Muscle of back (tissue), 3 donors: ENCODE measurements at regions not wholly inside any gene's neighbourhood (a gene's known extent, or its start where the extent isn't known, plus 50 kb on each side); places are given as distances from the start of the nearest gene placed in this dataset.
"Not testable (repeated sequence)": the region's sequence is repeated elsewhere in the genome, so short reads cannot be mapped to it uniquely, and the experiment has no call there.

Experiments used
- DNase-seq, 3 donors: peaks; one replicate each; pipeline versions ENCODE4 v3.0.0 to v3.0.0-alpha.2; 2013

- peak in 1 of 3 donors; percentile 41 for DNase-seq
These were observed 441.9 kb upstream of the PIK3R1 start for GRCh38 chr5:67773411-67774266.

- no peak for DNase-seq
These were observed 443.8 kb upstream of the PIK3R1 start for GRCh38 chr5:67771791-67772190.

GRCh38 chr5:67771221-67771620, 444.3 kb upstream of the PIK3R1 start:
- DNase-seq = no peak

DNA sequence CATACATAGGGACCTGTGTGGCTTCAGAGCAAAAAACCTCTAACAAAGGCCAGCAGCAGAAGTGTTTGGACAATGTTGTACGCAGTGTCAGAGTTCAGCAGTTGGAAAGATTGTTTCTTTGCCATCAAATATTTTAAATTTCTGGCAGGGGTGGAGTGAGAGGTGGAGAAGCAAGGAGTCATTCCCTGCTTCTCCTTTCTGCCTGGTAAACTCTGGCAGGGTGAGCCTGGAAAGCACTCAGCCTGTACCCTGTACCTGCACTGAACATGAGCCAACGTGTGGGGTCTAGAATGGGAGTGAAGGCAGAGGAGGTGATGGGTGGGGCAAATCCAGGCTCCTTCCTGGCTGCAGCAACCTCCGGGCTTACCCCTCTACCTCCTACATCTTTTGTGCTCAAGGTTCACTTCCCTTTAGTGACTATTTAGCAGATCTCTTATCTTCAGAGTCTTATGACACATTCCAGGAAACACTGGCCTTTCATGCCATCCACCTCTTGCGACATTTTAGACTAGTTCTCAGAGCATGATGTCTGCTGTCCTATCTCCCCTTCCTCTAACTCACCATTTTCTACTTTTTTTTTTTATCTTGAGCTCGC, 445.0 kb upstream of the PIK3R1 start:
- no peak for DNase-seq

GRCh38 chr5:67765697-67766096, 449.9 kb upstream of the PIK3R1 start:
- no peak for DNase-seq

- DNase-seq = not testable (repeated sequence)
These were observed 457.8 kb upstream of the PIK3R1 start for GRCh38 chr5:67757771-67758170.

DNA sequence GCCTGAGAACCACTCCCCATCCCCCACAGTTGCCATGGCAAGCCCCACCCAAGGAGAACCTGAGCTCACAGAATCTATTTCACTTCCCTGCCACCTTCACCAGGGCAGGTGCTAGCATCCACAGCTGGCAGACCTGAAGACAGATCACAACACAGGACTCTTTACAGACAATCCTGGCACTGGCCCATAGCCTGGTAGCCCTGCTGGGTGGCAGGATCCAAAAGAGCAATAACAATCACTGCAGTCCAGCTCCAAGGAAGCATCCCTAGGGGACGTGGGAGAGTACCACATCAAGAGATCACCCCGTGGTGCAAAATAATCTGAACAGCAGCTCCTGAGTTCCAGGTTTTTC, 463.2 kb upstream of the PIK3R1 start:
- DNase-seq = no peak

DNA sequence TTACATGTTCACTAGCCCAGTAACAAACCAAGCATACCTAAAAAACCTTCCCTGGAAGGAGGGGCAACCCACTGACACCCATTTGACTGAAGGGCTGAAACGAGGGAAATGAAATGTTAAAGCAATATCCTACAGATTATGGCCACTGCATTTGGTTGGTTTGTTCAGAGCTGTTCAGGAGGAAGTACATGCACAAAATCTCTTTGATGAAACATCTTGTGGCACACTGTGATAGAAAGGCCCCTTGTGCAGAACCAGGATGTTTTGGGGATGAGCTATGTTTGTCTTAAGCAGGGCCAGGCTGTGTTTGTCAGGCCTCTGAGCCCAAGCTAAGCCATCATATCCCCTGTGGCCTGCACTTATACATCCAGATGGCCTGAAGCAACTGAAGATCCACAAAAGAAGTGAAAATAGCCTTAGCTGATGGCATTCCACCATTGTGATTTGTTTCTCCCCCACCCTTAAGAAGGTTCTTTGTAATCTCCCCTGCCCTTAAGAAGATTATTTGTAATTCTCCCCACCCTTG, 467.3 kb upstream of the PIK3R1 start:
- no peak for DNase-seq

- no peak for DNase-seq
These were observed 468.5 kb upstream of the PIK3R1 start for GRCh38 chr5:67747096-67747495.

DNA sequence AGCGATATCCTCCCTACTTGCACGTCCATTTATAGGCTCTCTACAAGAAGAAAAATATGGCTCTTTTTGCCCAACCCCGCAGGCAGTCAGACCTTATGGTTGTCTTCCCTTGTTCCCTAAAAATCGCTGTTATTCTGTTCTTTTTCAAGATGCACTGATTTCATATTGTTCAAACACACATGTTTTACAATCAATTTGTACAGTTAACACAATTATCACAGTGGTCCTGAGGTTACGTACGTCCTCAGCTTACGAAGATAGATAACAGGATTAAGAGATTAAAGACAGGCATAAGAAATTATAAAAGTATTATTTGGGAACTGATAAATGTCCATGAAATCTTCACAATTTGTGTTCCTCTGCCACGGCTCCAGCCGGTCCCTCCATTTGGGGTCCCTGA, 468.9 kb upstream of the PIK3R1 start:
- DNase-seq = not testable (repeated sequence)

DNA sequence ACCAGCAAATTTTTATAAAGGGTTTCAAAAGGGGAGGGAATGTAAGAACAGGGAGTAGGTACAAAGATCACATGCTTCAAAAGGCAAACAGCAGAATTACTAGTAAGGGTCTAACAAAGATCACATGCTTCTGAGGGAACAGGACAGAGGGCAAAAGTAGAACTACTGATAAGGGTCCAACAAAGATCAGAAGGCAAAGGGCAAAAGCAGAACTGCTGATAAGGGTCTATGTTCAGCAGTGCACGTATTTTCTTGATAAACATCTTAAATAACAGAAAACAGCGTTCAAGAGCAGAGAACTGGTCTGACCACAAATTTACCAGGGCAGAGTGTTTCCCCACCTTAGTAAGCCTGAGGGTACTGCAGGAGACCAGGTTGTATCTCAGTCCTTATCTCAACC, 469.5 kb upstream of the PIK3R1 start:
- DNase-seq = no peak

- no peak for DNase-seq
These were observed 482.6 kb upstream of the PIK3R1 start for GRCh38 chr5:67732921-67733320.

GRCh38 chr5:67732471-67732870, 483.1 kb upstream of the PIK3R1 start:
- DNase-seq = no peak

DNA sequence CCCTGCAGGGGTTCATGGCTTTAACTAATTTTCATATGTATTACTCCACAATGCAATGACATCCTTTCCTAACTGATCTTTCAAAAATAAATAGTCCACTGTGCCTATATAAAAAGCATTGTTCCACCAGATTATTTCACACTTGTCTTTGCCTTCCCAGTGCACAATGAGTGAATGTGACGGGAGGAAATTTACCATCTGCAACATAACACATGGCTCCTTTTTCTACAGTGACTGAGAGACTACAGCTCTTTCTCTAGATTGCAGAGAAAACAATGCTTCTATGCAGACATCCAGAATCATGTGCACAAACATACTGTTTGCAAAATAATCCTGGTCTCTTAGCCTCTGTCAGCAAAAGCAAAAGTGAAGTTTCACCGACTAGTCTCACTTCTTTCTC, 483.7 kb upstream of the PIK3R1 start:
- DNase-seq = no peak

DNA sequence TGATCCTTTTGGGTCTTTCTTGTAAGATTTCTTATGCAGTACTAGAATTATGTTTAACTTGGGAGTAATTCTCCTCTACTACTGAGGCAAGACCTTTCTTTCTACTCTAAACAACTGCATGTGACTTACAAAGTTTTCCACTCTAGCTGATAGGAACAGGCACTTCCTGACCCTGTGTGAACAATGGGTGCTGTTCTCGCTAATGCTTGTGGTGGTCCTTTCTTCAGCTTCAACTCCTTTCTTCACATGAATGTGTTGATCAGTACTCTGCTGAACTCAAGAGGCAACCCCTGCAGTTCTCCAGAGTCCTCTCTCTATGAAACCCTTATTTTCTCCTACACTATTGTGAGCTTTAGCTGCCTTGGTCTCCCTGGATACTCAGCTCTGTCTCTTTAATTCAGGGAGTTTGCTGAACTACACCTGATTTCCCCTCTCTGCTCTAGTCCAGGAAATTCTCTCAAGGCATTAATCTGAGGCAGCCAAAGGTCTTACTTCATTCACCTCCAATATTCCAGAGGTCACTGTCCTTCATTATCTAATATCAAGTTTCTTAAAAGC, 484.6 kb upstream of the PIK3R1 start:
- DNase-seq = no peak

DNA sequence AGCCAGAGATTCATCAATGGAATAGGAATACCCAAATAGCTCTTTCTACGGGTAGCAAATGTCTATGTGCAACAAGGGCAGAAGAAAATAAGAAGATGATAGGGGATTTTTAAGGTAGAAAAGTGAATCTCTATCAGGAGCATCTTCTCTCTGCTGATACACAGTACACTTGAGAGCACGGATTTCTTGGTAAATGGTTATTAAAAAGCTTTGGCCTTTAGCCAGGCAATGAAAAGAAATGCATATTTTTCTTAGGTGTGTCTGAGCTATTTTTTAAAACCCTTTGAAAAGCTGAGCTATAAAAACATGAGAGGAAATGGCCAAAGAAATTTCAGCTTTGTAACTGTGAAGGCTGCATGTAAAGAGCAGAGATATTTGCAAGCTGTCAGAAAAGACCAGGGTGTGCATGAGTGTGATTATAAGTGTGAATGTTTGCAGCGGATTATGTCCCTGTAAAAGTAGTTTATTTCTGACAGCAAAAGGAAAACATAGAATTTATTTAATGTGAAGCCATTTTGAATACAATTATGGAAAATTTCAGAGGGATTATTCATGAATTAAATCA, 487.1 kb upstream of the PIK3R1 start:
- no peak for DNase-seq

DNA sequence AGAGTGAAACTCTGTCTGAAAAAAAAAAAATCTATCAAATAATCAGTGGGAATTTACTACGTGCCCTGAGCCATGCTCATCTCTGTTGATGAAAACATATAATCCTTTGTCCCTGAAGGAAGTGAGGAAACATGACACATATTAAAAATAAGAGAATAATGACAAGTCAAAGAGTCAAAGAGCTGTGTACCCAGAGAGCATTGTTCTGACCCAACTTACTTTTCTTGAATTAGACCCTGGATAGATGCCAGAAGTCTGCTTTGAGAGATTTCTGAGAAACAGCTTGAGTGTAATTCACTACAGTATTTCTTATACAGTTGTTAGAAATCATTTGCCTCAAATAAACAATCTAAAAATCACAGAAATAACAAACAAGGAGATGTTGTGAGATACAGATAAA, 490.0 kb upstream of the PIK3R1 start:
- peak in 1 of 3 donors; percentile 30 for DNase-seq

- no peak for DNase-seq
These were observed 491.0 kb upstream of the PIK3R1 start for GRCh38 chr5:67724412-67725135.

- DNase-seq = no peak
These were observed 491.7 kb upstream of the PIK3R1 start for GRCh38 chr5:67723873-67724272.

GRCh38 chr5:67722582-67722981, 493.0 kb upstream of the PIK3R1 start:
- DNase-seq = not testable (repeated sequence)

DNA sequence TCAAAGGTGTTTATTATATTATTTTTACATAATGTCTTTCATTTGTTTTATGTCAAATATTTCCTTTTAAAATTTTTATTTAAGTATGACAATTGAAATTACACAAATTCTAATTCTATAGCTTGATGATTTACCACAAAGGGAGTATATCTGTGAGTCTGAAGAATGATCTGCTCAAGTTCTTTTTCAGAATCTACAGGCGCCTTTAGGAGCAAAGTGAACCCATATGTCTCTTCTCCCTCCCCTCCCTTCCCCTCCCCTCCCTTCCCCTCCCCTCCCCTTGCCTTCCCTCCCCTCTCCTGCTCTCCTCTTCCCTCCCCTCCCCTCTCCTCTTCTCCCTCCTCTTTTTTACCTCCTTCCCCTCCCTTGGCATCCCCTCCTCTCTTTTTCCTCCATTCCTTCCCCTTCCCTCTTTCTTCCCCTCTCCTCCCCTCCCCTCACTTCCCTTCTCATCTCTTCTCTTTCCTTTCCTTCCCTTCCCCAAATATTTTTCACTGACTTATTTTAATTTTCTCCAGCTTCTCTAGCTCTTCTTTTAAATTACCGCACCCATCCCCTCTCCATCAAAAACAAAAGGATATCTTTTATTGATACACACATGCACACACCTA, 495.3 kb upstream of the PIK3R1 start:
- DNase-seq = no peak

DNA sequence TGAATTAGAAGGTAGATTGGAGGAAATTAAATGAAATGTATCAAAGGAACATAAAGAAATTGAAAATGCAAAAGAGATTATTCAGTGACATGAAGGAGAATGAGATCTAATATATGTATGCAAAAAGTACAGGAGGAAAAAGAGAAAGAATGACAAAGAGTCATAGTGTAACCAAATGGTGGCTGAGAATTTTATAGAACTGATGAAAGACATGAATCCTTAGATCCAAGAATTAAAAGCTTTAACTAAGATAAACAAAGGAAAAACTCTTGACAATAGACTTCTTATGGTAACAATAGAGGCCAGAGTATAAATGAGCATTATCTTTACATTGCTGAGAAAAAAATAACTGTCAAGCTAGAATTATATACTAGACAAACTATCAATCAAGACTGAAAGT, 505.4 kb upstream of the CD180 start:
- no peak for DNase-seq
